Activated CD8-positive, alpha-beta memory T cell treated with anti-CD3 and anti-CD28 coated beads, Interleukin-2, amount 10 ng/mL, durations not matched to agents 7 days and 5 days (primary cell): ENCODE measurements at regions not wholly inside any gene's neighbourhood (a gene's known extent, or its start where the extent isn't known, plus 50 kb on each side); places are given as distances from the start of the nearest gene placed in this dataset.
"Not testable (repeated sequence)": the region's sequence is repeated elsewhere in the genome, so short reads cannot be mapped to it uniquely, and the experiment has no call there.

Experiments used
- ATAC-seq: fragments of 150-1000 bp; cut with Tn5 transposase; one replicate; pipeline ENCODE4 v1.10.0; 2021; ENCODE audit warnings: moderate library complexity
- CTCF ChIA-PET: fragments of 350-600 bp; sonication (Branson Sonifier 250); formaldehyde crosslinking; loops from one replicate; lab custom pipeline; 2021; ENCODE audit warnings: antibody characterized with exemption; lab: Charles Lee
- DNase-seq: peaks from one replicate; pipeline ENCODE4 v3.0.0-alpha.2; 2020
- H3K27ac Mint-ChIP-seq: one replicate; pipeline ENCODE4 v1.8.0; 2021; ENCODE audit warnings: mild to moderate bottlenecking, mixed read lengths
- H3K27me3 Mint-ChIP-seq: one replicate; pipeline ENCODE4 v1.8.0; 2021; ENCODE audit warnings: mixed read lengths
- H3K36me3 Mint-ChIP-seq: one replicate; pipeline ENCODE4 v1.8.0; 2021; ENCODE audit warnings: mild to moderate bottlenecking, mixed read lengths
- H3K4me1 Mint-ChIP-seq: one replicate; pipeline ENCODE4 v1.8.0; 2021; ENCODE audit warnings: mixed read lengths
- H3K4me3 Mint-ChIP-seq: one replicate; pipeline ENCODE4 v1.8.0; 2021; ENCODE audit warnings: mild to moderate bottlenecking, moderate library complexity, mixed read lengths
- H3K9me3 Mint-ChIP-seq: one replicate; pipeline ENCODE4 v1.8.0; 2022; ENCODE audit warnings: low read depth, mixed read lengths

GRCh38 chr17:30594223-30594952 lies 117.2 kb downstream of the GOSR1 start:
- CTCF ChIA-PET = no interaction called here
- no peaks in the 10 kb centered on the region for H3K9me3 Mint-ChIP-seq
- DNase-seq (no peak), ATAC-seq (no peak)
- no peak overlapping the region for H3K4me3 Mint-ChIP-seq
- peaks cover 3% of the 10 kb centered on the region for H3K4me1 Mint-ChIP-seq
- H3K36me3 Mint-ChIP-seq = no peaks in the 10 kb centered on the region
- peaks cover 2% of the 10 kb centered on the region for H3K27me3 Mint-ChIP-seq
- H3K27ac Mint-ChIP-seq = no peak overlapping the region

- peaks cover 12% of the 10 kb centered on the region for H3K4me1 Mint-ChIP-seq
- no peak overlapping the region for H3K4me3 Mint-ChIP-seq
- H3K27ac Mint-ChIP-seq = no peak overlapping the region
- ATAC-seq (no peak), DNase-seq (no peak)
- no peaks in the 10 kb centered on the region for H3K36me3 Mint-ChIP-seq
- CTCF ChIA-PET = no interaction called here
- no peaks in the 10 kb centered on the region for H3K9me3 Mint-ChIP-seq
- peaks cover 2% of the 10 kb centered on the region for H3K27me3 Mint-ChIP-seq
These were observed 113.0 kb downstream of the GOSR1 start for GRCh38 chr17:30590081-30590733.

GRCh38 chr17:30589431-30589830 lies 112.2 kb downstream of the GOSR1 start:
- H3K4me3 Mint-ChIP-seq = no peak overlapping the region
- no peaks in the 10 kb centered on the region for H3K36me3 Mint-ChIP-seq
- DNase-seq (no peak), ATAC-seq (no peak)
- no peak overlapping the region for H3K27ac Mint-ChIP-seq
- H3K27me3 Mint-ChIP-seq = peaks cover 5% of the 10 kb centered on the region
- CTCF ChIA-PET = no interaction called here
- H3K9me3 Mint-ChIP-seq = no peaks in the 10 kb centered on the region
- peaks cover 12% of the 10 kb centered on the region for H3K4me1 Mint-ChIP-seq

GRCh38 chr17:30588798-30589247 lies 111.6 kb downstream of the GOSR1 start:
- no peak for ATAC-seq

GRCh38 chr17:30586818-30587595 lies 109.8 kb downstream of the GOSR1 start:
- peaks cover 12% of the 10 kb centered on the region for H3K4me1 Mint-ChIP-seq
- ATAC-seq (peak; percentile 69), DNase-seq (no peak)
- peaks cover 5% of the 10 kb centered on the region for H3K27me3 Mint-ChIP-seq
- no peaks in the 10 kb centered on the region for H3K9me3 Mint-ChIP-seq
- no peaks in the 10 kb centered on the region for H3K36me3 Mint-ChIP-seq
- H3K27ac Mint-ChIP-seq = peak overlapping the region; percentile 50
- no peak overlapping the region for H3K4me3 Mint-ChIP-seq
- CTCF ChIA-PET = interaction anchor here (1.3 kb wide), 1 partner anchor 110 kb away, joined by 4 read pairs; the partner anchor contains the start of gene GOSR1

More at GRCh38 chr17:30588798-30589247, 111.6 kb downstream of the GOSR1 start:
- peaks cover 5% of the 10 kb centered on the region for H3K27me3 Mint-ChIP-seq
- H3K36me3 Mint-ChIP-seq = no peaks in the 10 kb centered on the region
- H3K27ac Mint-ChIP-seq = no peak overlapping the region
- H3K9me3 Mint-ChIP-seq = no peaks in the 10 kb centered on the region
- H3K4me1 Mint-ChIP-seq = peaks cover 12% of the 10 kb centered on the region
- DNase-seq = no peak
- H3K4me3 Mint-ChIP-seq = no peak overlapping the region
- CTCF ChIA-PET = no interaction called here

GRCh38 chr17:30584810-30585209 lies 107.6 kb downstream of the GOSR1 start:
- ATAC-seq (no peak), DNase-seq (peak; percentile 22)
- H3K9me3 Mint-ChIP-seq = no peaks in the 10 kb centered on the region
- H3K27ac Mint-ChIP-seq = no peak overlapping the region
- CTCF ChIA-PET = no interaction called here
- peaks cover 11% of the 10 kb centered on the region for H3K4me1 Mint-ChIP-seq
- peaks cover 10% of the 10 kb centered on the region for H3K27me3 Mint-ChIP-seq
- no peak overlapping the region for H3K4me3 Mint-ChIP-seq
- H3K36me3 Mint-ChIP-seq = no peaks in the 10 kb centered on the region

- peaks cover 13% of the 10 kb centered on the region for H3K27me3 Mint-ChIP-seq
- H3K9me3 Mint-ChIP-seq = no peaks in the 10 kb centered on the region
- H3K36me3 Mint-ChIP-seq = no peaks in the 10 kb centered on the region
- no peak overlapping the region for H3K27ac Mint-ChIP-seq
- CTCF ChIA-PET = no interaction called here
- no peak for DNase-seq
- no peak for ATAC-seq
- no peak overlapping the region for H3K4me3 Mint-ChIP-seq
- no peaks in the 10 kb centered on the region for H3K4me1 Mint-ChIP-seq
These were observed 103.7 kb downstream of the GOSR1 start for GRCh38 chr17:30580916-30581315.

GRCh38 chr17:30579610-30580315 lies 102.6 kb downstream of the GOSR1 start:
- H3K27ac Mint-ChIP-seq = no peak overlapping the region
- no peaks in the 10 kb centered on the region for H3K9me3 Mint-ChIP-seq
- H3K4me3 Mint-ChIP-seq = no peak overlapping the region
- DNase-seq (no peak), ATAC-seq (no peak)
- no peaks in the 10 kb centered on the region for H3K36me3 Mint-ChIP-seq
- peaks cover 13% of the 10 kb centered on the region for H3K27me3 Mint-ChIP-seq
- H3K4me1 Mint-ChIP-seq = no peaks in the 10 kb centered on the region
- CTCF ChIA-PET = no interaction called here

GRCh38 chr17:30578015-30578717 lies 101.0 kb downstream of the GOSR1 start:
- H3K4me1 Mint-ChIP-seq, H3K36me3 Mint-ChIP-seq, H3K4me3 Mint-ChIP-seq, CTCF ChIA-PET, H3K9me3 Mint-ChIP-seq, ATAC-seq, H3K27ac Mint-ChIP-seq: not testable (repeated sequence)
- H3K27me3 Mint-ChIP-seq = peaks cover 10% of the 10 kb centered on the region
- peak; percentile 21 for DNase-seq
